ENCODE measurements at regions not wholly inside any gene's neighbourhood (a gene's known extent, or its start where the extent isn't known, plus 50 kb on each side); places are given as distances from the start of the nearest gene placed in this dataset.

- no peak overlapping the region for H3K4me3 ChIP-seq (ENCODE audit: control insufficient read depth, low read depth, low read length)
- TF ChIP-seq, protein P1, sequence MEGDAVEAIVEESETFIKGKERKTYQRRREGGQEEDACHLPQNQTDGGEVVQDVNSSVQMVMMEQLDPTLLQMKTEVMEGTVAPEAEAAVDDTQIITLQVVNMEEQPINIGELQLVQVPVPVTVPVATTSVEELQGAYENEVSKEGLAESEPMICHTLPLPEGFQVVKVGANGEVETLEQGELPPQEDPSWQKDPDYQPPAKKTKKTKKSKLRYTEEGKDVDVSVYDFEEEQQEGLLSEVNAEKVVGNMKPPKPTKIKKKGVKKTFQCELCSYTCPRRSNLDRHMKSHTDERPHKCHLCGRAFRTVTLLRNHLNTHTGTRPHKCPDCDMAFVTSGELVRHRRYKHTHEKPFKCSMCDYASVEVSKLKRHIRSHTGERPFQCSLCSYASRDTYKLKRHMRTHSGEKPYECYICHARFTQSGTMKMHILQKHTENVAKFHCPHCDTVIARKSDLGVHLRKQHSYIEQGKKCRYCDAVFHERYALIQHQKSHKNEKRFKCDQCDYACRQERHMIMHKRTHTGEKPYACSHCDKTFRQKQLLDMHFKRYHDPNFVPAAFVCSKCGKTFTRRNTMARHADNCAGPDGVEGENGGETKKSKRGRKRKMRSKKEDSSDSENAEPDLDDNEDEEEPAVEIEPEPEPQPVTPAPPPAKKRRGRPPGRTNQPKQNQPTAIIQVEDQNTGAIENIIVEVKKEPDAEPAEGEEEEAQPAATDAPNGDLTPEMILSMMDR (conservative IDR thresholded peaks at IDR 0.05; ENCODE audit: control insufficient read depth, insufficient read depth, low read depth, low read length) = no peak
- no peak for DNase-seq (ENCODE audit: low read depth)
Observed at GRCh38 chr1:4561205-4561604, 93.2 kb upstream of the AJAP1 start.

DNA sequence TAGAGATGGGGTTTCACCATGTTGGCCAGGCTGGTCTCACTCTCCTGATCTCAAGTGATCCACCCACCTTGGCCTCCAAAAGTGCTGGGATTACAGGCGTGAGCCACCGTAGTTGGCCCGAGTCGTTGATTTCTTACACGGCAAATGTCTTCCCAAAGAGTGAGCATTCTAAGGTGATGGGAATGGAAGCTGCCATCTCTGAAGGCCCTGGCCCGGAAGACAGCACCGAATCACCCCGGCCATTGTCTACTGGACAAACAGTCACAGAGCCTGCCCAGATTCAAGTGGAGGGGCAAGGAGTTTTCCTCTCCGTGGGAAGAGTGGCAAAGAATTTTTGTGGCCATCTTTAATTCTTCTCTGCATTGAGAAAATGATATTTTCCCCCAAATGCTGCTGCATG is 92.1 kb upstream of the AJAP1 start:
- H3K4me3 ChIP-seq (ENCODE audit: control insufficient read depth, low read depth, low read length) = no peak overlapping the region
- TF ChIP-seq, protein P1 (conservative IDR thresholded peaks at IDR 0.05; ENCODE audit: control insufficient read depth, insufficient read depth, low read depth, low read length) = no peak
- DNase-seq (ENCODE audit: low read depth) = no peak

- no peak for DNase-seq (ENCODE audit: low read depth)
- TF ChIP-seq, protein P1 (conservative IDR thresholded peaks at IDR 0.05; ENCODE audit: control insufficient read depth, insufficient read depth, low read depth, low read length) = no peak
- H3K4me3 ChIP-seq (ENCODE audit: control insufficient read depth, low read depth, low read length) = no peak overlapping the region
Observed at GRCh38 chr1:4563586-4563985, 90.8 kb upstream of the AJAP1 start.

DNA sequence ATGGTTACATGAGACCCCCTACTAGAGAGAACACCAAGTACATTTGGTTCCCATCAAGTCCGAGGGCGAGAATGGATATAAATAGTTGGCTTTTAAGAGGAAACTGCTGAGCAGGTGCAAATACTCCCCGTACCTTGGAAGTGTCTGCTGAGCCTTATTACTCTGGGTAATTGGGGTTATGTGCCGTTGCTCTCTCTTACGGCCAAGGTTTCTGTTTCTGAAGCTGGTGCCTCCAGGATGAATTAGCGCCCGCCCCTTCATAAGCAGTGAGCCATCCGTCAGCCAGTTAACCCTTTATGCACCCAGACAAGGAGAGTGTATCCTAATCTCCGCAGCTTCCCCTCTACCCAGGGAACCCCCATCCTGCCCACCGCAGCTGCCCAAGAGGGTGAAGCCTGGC is 90.4 kb upstream of the AJAP1 start:
- no peak for DNase-seq (ENCODE audit: low read depth)
- H3K4me3 ChIP-seq (ENCODE audit: control insufficient read depth, low read depth, low read length) = no peak overlapping the region
- TF ChIP-seq, protein P1 (conservative IDR thresholded peaks at IDR 0.05; ENCODE audit: control insufficient read depth, insufficient read depth, low read depth, low read length) = no peak

DNA sequence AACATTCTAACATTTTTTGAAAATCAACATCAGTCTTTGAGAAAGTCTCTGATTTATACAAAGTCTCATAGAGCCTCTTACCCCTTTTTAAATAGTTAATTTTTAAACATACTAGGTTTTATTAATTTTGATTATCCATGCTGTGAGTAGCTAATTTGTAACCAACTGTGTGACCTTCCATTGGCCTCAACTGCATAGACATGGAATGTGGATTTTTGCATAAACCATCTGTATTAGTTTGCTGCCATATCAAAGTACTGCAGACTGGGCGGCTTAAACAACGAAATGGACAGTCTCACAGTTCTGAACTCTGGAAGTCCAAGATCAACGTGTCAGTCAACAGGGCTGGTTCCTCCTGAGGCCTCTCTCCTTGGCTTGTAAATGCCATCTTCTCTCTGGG is 89.2 kb upstream of the AJAP1 start:
- TF ChIP-seq, protein P1 (conservative IDR thresholded peaks at IDR 0.05; ENCODE audit: control insufficient read depth, insufficient read depth, low read depth, low read length) = no peak
- no peak overlapping the region for H3K4me3 ChIP-seq (ENCODE audit: control insufficient read depth, low read depth, low read length)
- no peak for DNase-seq (ENCODE audit: low read depth)

- TF ChIP-seq, protein P1 (conservative IDR thresholded peaks at IDR 0.05; ENCODE audit: control insufficient read depth, insufficient read depth, low read depth, low read length) = no peak
- H3K4me3 ChIP-seq (ENCODE audit: control insufficient read depth, low read depth, low read length) = no peak overlapping the region
- DNase-seq (ENCODE audit: low read depth) = no peak
Observed at GRCh38 chr1:4565801-4566449, 88.5 kb upstream of the AJAP1 start.

DNA sequence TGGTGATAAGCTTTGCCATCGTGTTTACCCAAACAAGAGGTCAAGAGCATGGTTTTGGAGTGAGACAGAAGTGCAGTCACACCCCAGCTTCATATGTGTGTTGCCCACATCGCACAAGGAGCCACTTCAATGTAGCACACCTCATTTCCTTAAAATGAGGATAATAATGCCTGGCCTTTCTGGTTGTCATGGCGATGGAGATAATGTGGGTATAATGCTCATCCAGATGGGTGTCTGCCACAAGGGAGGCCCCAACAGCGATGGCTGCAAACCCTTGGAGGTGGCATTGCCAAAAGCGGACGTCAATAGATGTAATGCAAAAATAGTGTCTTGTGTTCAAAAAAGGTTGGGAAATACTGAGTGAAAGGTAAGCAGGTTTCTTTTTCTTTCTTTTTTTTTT is 83.1 kb upstream of the AJAP1 start:
- no peak for DNase-seq (ENCODE audit: low read depth)
- H3K4me3 ChIP-seq (ENCODE audit: control insufficient read depth, low read depth, low read length) = no peak overlapping the region
- TF ChIP-seq, protein P1 (conservative IDR thresholded peaks at IDR 0.05; ENCODE audit: control insufficient read depth, insufficient read depth, low read depth, low read length) = no peak
